ENCODE measurements at regions not wholly inside any gene's neighbourhood (a gene's known extent, or its start where the extent isn't known, plus 50 kb on each side); places are given as distances from the start of the nearest gene placed in this dataset.
"Not testable (repeated sequence)": the region's sequence is repeated elsewhere in the genome, so short reads cannot be mapped to it uniquely, and the experiment has no call there.

- CTCF ChIA-PET, result interaction anchor here (0.6 kb wide), 2 partner anchors 142 to 441 kb away, joined by 3 read pairs; partner anchors contain the start of gene UBE2E3
- Mint-ChIP-seq H3K9me3 (ENCODE audit: unreplicated experiment) (peaks cover 10% of the 10 kb centered on the region), H3K4me1 (ENCODE audit: insufficient read depth, unreplicated experiment) (no peaks in the 10 kb centered on the region), H3K27ac (ENCODE audit: low read depth, unreplicated experiment) (no peak overlapping the region), H3K36me3 (ENCODE audit: insufficient read depth, unreplicated experiment) (no peaks in the 10 kb centered on the region), H3K4me3 (ENCODE audit: unreplicated experiment) (no peak overlapping the region), H3K27me3 (ENCODE audit: insufficient read depth, unreplicated experiment) (no peaks in the 10 kb centered on the region)
- no peak for TF ChIP-seq CTCF (IDR thresholded peaks at IDR 0.05; ENCODE audit: unreplicated experiment)
- no TSS peak for BruUV-seq (replicated peaks)
- POLR2A ChIA-PET, result no interaction called here
- intact Hi-C loops (cut with micrococcal nuclease), result no loop called here
- no peak for DNase-seq (ENCODE audit: unreplicated experiment)
These were observed 440.9 kb upstream of the UBE2E3 start for GRCh38 chr2:180539541-180539940.

GRCh38 chr2:180535289-180535688 lies 445.1 kb upstream of the UBE2E3 start:
- CTCF ChIA-PET, result interaction anchor here (1.2 kb wide), 1 partner anchor 15 kb away, joined by 4 read pairs; no protein-coding TSS in a partner anchor
- intact Hi-C loops (cut with micrococcal nuclease), result no loop called here

GRCh38 chr2:180531787-180532186 lies 448.6 kb upstream of the UBE2E3 start:
- H3K4me3 Mint-ChIP-seq (ENCODE audit: unreplicated experiment); H3K4me1 Mint-ChIP-seq (ENCODE audit: insufficient read depth, unreplicated experiment); H3K9me3 Mint-ChIP-seq (ENCODE audit: unreplicated experiment); intact Hi-C loops (cut with micrococcal nuclease); BruUV-seq (replicated peaks); DNase-seq (ENCODE audit: unreplicated experiment); POLR2A ChIA-PET; H3K27ac Mint-ChIP-seq (ENCODE audit: low read depth, unreplicated experiment); H3K27me3 Mint-ChIP-seq (ENCODE audit: insufficient read depth, unreplicated experiment): not testable (repeated sequence)
- peaks cover 12% of the 10 kb centered on the region for H3K36me3 Mint-ChIP-seq (ENCODE audit: insufficient read depth, unreplicated experiment)
- CTCF ChIA-PET, result interaction anchor here (0.6 kb wide), 1 partner anchor 1402 kb away, joined by 3 read pairs; no protein-coding TSS in a partner anchor

More at GRCh38 chr2:180535289-180535688, 445.1 kb upstream of the UBE2E3 start:
- BruUV-seq (replicated peaks), result no TSS peak
- H3K27me3 Mint-ChIP-seq (ENCODE audit: insufficient read depth, unreplicated experiment), result no peaks in the 10 kb centered on the region
- no peak for DNase-seq (ENCODE audit: unreplicated experiment)
- POLR2A ChIA-PET, result no interaction called here
- TF ChIP-seq CTCF (IDR thresholded peaks at IDR 0.05; ENCODE audit: unreplicated experiment), result no peak
- no peaks in the 10 kb centered on the region for H3K9me3 Mint-ChIP-seq (ENCODE audit: unreplicated experiment)
- no peaks in the 10 kb centered on the region for H3K4me1 Mint-ChIP-seq (ENCODE audit: insufficient read depth, unreplicated experiment)
- H3K36me3 Mint-ChIP-seq (ENCODE audit: insufficient read depth, unreplicated experiment), result peaks cover 5% of the 10 kb centered on the region
- no peak overlapping the region for H3K27ac Mint-ChIP-seq (ENCODE audit: low read depth, unreplicated experiment)
- H3K4me3 Mint-ChIP-seq (ENCODE audit: unreplicated experiment), result no peak overlapping the region

GRCh38 chr2:180524499-180524898 lies 455.9 kb upstream of the UBE2E3 start:
- Mint-ChIP-seq H3K27me3 (ENCODE audit: insufficient read depth, unreplicated experiment) (no peaks in the 10 kb centered on the region), H3K9me3 (ENCODE audit: unreplicated experiment) (peaks cover 4% of the 10 kb centered on the region), H3K4me1 (ENCODE audit: insufficient read depth, unreplicated experiment) (peaks cover 29% of the 10 kb centered on the region), H3K27ac (ENCODE audit: low read depth, unreplicated experiment) (peak overlapping the region; percentile 69), H3K36me3 (ENCODE audit: insufficient read depth, unreplicated experiment) (peaks cover 10% of the 10 kb centered on the region), H3K4me3 (ENCODE audit: unreplicated experiment) (no peak overlapping the region)
- DNase-seq (ENCODE audit: unreplicated experiment), result no peak
- intact Hi-C loops (cut with micrococcal nuclease), result loop anchor here (5.0 to 10.0 kb wide), 3 partner anchors 180 to 533 kb away; no protein-coding TSS in a partner anchor
- TF ChIP-seq CTCF (IDR thresholded peaks at IDR 0.05; ENCODE audit: unreplicated experiment), result no peak
- ChIA-PET CTCF (interaction anchor here (0.6 to 0.9 kb wide), 2 partner anchors 103 to 456 kb away, joined by 3 to 4 read pairs; partner anchors contain the start of gene UBE2E3), POLR2A (interaction anchor here (0.6 to 1.1 kb wide), 3 partner anchors 22 to 950 kb away, joined by 3 to 4 read pairs (median 3); no protein-coding TSS in a partner anchor)
- BruUV-seq (replicated peaks), result no TSS peak
